Activated T-cell treated with anti-CD3 and anti-CD28 coated beads, Interleukin-2, amount 50 U/mL, for 72 hours (primary cell): ENCODE measurements at regions not wholly inside any gene's neighbourhood (a gene's known extent, or its start where the extent isn't known, plus 50 kb on each side); places are given as distances from the start of the nearest gene placed in this dataset.

Source experiments
- ATAC-seq, 2 donors: fragments of 150-1000 bp; cut with Tn5 transposase; replicated peaks in 1 of 2; 2 replicates each; pipeline ENCODE4 v1.10.0; 2021; ENCODE audit warnings: moderate library complexity in 2 of 2, mild to moderate bottlenecking in 1 of 2
- DNase-seq, 2 donors: peaks; one replicate each; pipeline ENCODE4 v3.0.0; 2021 to 2022; ENCODE audit warnings: mixed read lengths in 1 of 2
- H3K27ac Mint-ChIP-seq: one replicate; pipeline ENCODE4 v1.8.0; 2022; ENCODE audit warnings: mild to moderate bottlenecking, moderate library complexity, mixed read lengths
- H3K27me3 Mint-ChIP-seq: one replicate; pipeline ENCODE4 v1.8.0; 2022; ENCODE audit warnings: low read depth, mixed read lengths
- H3K36me3 Mint-ChIP-seq, 2 donors: one replicate each; pipeline ENCODE4 v1.8.0; 2022; ENCODE audit warnings: mixed read lengths in 2 of 2, mild to moderate bottlenecking in 1 of 2; ENCODE audit not compliant: insufficient read depth in 2 of 2
- H3K4me1 Mint-ChIP-seq: one replicate; pipeline ENCODE4 v1.8.0; 2022; ENCODE audit warnings: low read depth, mixed read lengths
- H3K4me3 Mint-ChIP-seq, 2 donors: one replicate each; pipeline ENCODE4 v1.8.0; 2022; ENCODE audit warnings: mild to moderate bottlenecking in 2 of 2, mixed read lengths in 2 of 2, moderate library complexity in 2 of 2
- H3K9me3 Mint-ChIP-seq, 2 donors: one replicate each; pipeline ENCODE4 v1.8.0; 2022; ENCODE audit warnings: mixed read lengths in 2 of 2

GRCh38 chr9:96183751-96184150 lies 118.2 kb downstream of the HSD17B3 start:
- peaks cover 0 to 2% of the 10 kb centered on the region in 2 donors for H3K9me3 Mint-ChIP-seq
- H3K27me3 Mint-ChIP-seq = peaks cover 55% of the 10 kb centered on the region
- DNase-seq (no peak), ATAC-seq (no peak)
- no peak overlapping the region for H3K27ac Mint-ChIP-seq
- H3K36me3 Mint-ChIP-seq = peaks cover 1% of the 10 kb centered on the region in 2 donors
- H3K4me3 Mint-ChIP-seq = no peak overlapping the region
- H3K4me1 Mint-ChIP-seq = no peaks in the 10 kb centered on the region

- DNase-seq = no peak
- H3K4me1 Mint-ChIP-seq = no peaks in the 10 kb centered on the region
- no peak for ATAC-seq
Measured at GRCh38 chr9:96178153-96178552, 123.8 kb downstream of the HSD17B3 start.

GRCh38 chr9:96177719-96178028 lies 124.3 kb downstream of the HSD17B3 start:
- Mint-ChIP-seq H3K27me3 (peaks cover 56% of the 10 kb centered on the region), H3K27ac (no peak overlapping the region), H3K4me3 (no peak overlapping the region), H3K4me1 (no peaks in the 10 kb centered on the region), H3K9me3 (no peaks in the 10 kb centered on the region), H3K36me3 (no peaks in the 10 kb centered on the region)
- no peak for DNase-seq
- ATAC-seq = no peak

More at GRCh38 chr9:96178153-96178552, 123.8 kb downstream of the HSD17B3 start:
- Mint-ChIP-seq H3K27me3 (peaks cover 60% of the 10 kb centered on the region), H3K27ac (no peak overlapping the region), H3K9me3 (no peaks in the 10 kb centered on the region), H3K4me3 (no peak overlapping the region), H3K36me3 (no peaks in the 10 kb centered on the region)

- no peak for DNase-seq
- peaks cover 51% of the 10 kb centered on the region for H3K27me3 Mint-ChIP-seq
Measured at GRCh38 chr9:96177005-96177718, 124.8 kb downstream of the HSD17B3 start.

GRCh38 chr9:96175796-96176195 lies 126.2 kb downstream of the HSD17B3 start:
- Mint-ChIP-seq H3K4me3 (no peak overlapping the region), H3K4me1 (no peaks in the 10 kb centered on the region), H3K36me3 (no peaks in the 10 kb centered on the region), H3K9me3 (no peaks in the 10 kb centered on the region), H3K27ac (no peak overlapping the region), H3K27me3 (peaks cover 49% of the 10 kb centered on the region)
- ATAC-seq (no peak), DNase-seq (no peak)

More at GRCh38 chr9:96177005-96177718, 124.8 kb downstream of the HSD17B3 start:
- Mint-ChIP-seq H3K9me3 (no peaks in the 10 kb centered on the region), H3K4me3 (no peak overlapping the region), H3K4me1 (no peaks in the 10 kb centered on the region), H3K27ac (no peak overlapping the region), H3K36me3 (no peaks in the 10 kb centered on the region)
- no peak for ATAC-seq

- H3K4me1 Mint-ChIP-seq = no peaks in the 10 kb centered on the region
- no peak overlapping the region for H3K4me3 Mint-ChIP-seq
- no peak overlapping the region for H3K27ac Mint-ChIP-seq
- ATAC-seq (no peak), DNase-seq (no peak)
- H3K27me3 Mint-ChIP-seq = peaks cover 43% of the 10 kb centered on the region
- H3K9me3 Mint-ChIP-seq = no peaks in the 10 kb centered on the region
- H3K36me3 Mint-ChIP-seq = no peaks in the 10 kb centered on the region
Measured at GRCh38 chr9:96175001-96175400, 127.0 kb downstream of the HSD17B3 start.

GRCh38 chr9:96174371-96174770 lies 127.6 kb downstream of the HSD17B3 start:
- Mint-ChIP-seq H3K27me3 (peaks cover 43% of the 10 kb centered on the region), H3K4me1 (no peaks in the 10 kb centered on the region), H3K36me3 (no peaks in the 10 kb centered on the region)

GRCh38 chr9:96173640-96174039 lies 128.3 kb downstream of the HSD17B3 start:
- Mint-ChIP-seq H3K4me3 (no peak overlapping the region), H3K36me3 (no peaks in the 10 kb centered on the region), H3K9me3 (no peaks in the 10 kb centered on the region), H3K27me3 (peaks cover 39% of the 10 kb centered on the region), H3K4me1 (no peaks in the 10 kb centered on the region), H3K27ac (no peak overlapping the region)
- ATAC-seq (no peak), DNase-seq (no peak)

More at GRCh38 chr9:96174371-96174770, 127.6 kb downstream of the HSD17B3 start:
- no peak for ATAC-seq
- Mint-ChIP-seq H3K4me3 (no peak overlapping the region), H3K27ac (no peak overlapping the region), H3K9me3 (no peaks in the 10 kb centered on the region)
- no peak for DNase-seq

- Mint-ChIP-seq H3K27ac (no peak overlapping the region), H3K4me3 (no peak overlapping the region), H3K36me3 (no peaks in the 10 kb centered on the region), H3K4me1 (no peaks in the 10 kb centered on the region), H3K27me3 (peaks cover 30% of the 10 kb centered on the region), H3K9me3 (no peaks in the 10 kb centered on the region)
- ATAC-seq = no peak
- DNase-seq = no peak
Measured at GRCh38 chr9:96172797-96173196, 129.2 kb downstream of the HSD17B3 start.

- Mint-ChIP-seq H3K27ac (no peak overlapping the region), H3K9me3 (no peaks in the 10 kb centered on the region), H3K27me3 (peaks cover 28% of the 10 kb centered on the region), H3K36me3 (no peaks in the 10 kb centered on the region), H3K4me1 (no peaks in the 10 kb centered on the region), H3K4me3 (no peak overlapping the region)
- no peak for DNase-seq
- no peak for ATAC-seq
Measured at GRCh38 chr9:96171728-96172127, 130.2 kb downstream of the HSD17B3 start.

GRCh38 chr9:96169901-96170300 lies 132.1 kb downstream of the HSD17B3 start:
- ATAC-seq = no peak
- H3K27ac Mint-ChIP-seq = no peak overlapping the region
- DNase-seq = no peak
- H3K27me3 Mint-ChIP-seq = peaks cover 20% of the 10 kb centered on the region
- no peaks in the 10 kb centered on the region for H3K36me3 Mint-ChIP-seq
- no peak overlapping the region for H3K4me3 Mint-ChIP-seq
- H3K4me1 Mint-ChIP-seq = no peaks in the 10 kb centered on the region
- no peaks in the 10 kb centered on the region for H3K9me3 Mint-ChIP-seq

GRCh38 chr9:96169484-96169883 lies 132.5 kb downstream of the HSD17B3 start:
- Mint-ChIP-seq H3K27ac (no peak overlapping the region), H3K9me3 (no peaks in the 10 kb centered on the region), H3K36me3 (no peaks in the 10 kb centered on the region), H3K4me3 (no peak overlapping the region), H3K27me3 (peaks cover 18% of the 10 kb centered on the region), H3K4me1 (no peaks in the 10 kb centered on the region)
- no peak for ATAC-seq
- DNase-seq = no peak

- Mint-ChIP-seq H3K4me3 (no peak overlapping the region), H3K27ac (no peak overlapping the region), H3K4me1 (no peaks in the 10 kb centered on the region), H3K27me3 (peaks cover 12% of the 10 kb centered on the region), H3K9me3 (no peaks in the 10 kb centered on the region), H3K36me3 (no peaks in the 10 kb centered on the region)
- ATAC-seq = no peak
- no peak for DNase-seq
Measured at GRCh38 chr9:96168882-96169281, 133.1 kb downstream of the HSD17B3 start.

- peaks cover 20% of the 10 kb centered on the region for H3K27me3 Mint-ChIP-seq
- no peak overlapping the region for H3K4me3 Mint-ChIP-seq
- H3K36me3 Mint-ChIP-seq = no peaks in the 10 kb centered on the region
- no peaks in the 10 kb centered on the region for H3K4me1 Mint-ChIP-seq
- no peak for DNase-seq
- ATAC-seq = no peak
- no peak overlapping the region for H3K27ac Mint-ChIP-seq
- no peaks in the 10 kb centered on the region for H3K9me3 Mint-ChIP-seq
Measured at GRCh38 chr9:96167011-96167410, 135.0 kb downstream of the HSD17B3 start.
